ENCODE measurements at regions not wholly inside any gene's neighbourhood (a gene's known extent, or its start where the extent isn't known, plus 50 kb on each side); places are given as distances from the start of the nearest gene placed in this dataset.
"Not testable (repeated sequence)": the region's sequence is repeated elsewhere in the genome, so short reads cannot be mapped to it uniquely, and the experiment has no call there.

GRCh38 chr11:101807531-101807930 is 107.3 kb upstream of the CEP126 start:
- no peak for DNase-seq (ENCODE audit: low read depth)
- TF ChIP-seq, protein P1, sequence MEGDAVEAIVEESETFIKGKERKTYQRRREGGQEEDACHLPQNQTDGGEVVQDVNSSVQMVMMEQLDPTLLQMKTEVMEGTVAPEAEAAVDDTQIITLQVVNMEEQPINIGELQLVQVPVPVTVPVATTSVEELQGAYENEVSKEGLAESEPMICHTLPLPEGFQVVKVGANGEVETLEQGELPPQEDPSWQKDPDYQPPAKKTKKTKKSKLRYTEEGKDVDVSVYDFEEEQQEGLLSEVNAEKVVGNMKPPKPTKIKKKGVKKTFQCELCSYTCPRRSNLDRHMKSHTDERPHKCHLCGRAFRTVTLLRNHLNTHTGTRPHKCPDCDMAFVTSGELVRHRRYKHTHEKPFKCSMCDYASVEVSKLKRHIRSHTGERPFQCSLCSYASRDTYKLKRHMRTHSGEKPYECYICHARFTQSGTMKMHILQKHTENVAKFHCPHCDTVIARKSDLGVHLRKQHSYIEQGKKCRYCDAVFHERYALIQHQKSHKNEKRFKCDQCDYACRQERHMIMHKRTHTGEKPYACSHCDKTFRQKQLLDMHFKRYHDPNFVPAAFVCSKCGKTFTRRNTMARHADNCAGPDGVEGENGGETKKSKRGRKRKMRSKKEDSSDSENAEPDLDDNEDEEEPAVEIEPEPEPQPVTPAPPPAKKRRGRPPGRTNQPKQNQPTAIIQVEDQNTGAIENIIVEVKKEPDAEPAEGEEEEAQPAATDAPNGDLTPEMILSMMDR (IDR thresholded peaks at IDR 0.05; ENCODE audit: insufficient read depth, low read depth, low read length, missing control alignments) = no peak
- no peak overlapping the region for H3K4me3 ChIP-seq (ENCODE audit: low read length)

DNA sequence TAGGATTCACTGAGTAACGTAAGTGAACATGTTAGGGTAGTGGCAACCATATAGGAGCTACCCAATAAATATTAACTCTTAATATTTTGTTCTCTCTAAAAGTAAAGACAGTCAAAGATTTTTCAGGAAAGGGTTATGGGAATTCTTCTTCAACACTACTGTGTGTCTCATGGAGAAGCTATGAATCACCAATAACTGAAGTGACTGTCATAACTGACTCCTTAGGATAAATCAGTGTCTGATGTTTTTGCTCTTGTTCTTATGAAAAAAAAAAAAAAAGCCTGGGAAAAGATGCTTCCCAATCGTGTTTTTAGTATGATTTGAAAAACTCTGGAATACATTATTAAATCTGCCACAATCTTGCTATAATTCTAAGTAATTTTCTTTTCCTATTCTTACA is 111.2 kb upstream of the CEP126 start:
- DNase-seq (ENCODE audit: low read depth) = peak; percentile 20
- H3K4me3 ChIP-seq (ENCODE audit: low read length) = no peak overlapping the region
- TF ChIP-seq, protein P1 (IDR thresholded peaks at IDR 0.05; ENCODE audit: insufficient read depth, low read depth, low read length, missing control alignments) = no peak

DNA sequence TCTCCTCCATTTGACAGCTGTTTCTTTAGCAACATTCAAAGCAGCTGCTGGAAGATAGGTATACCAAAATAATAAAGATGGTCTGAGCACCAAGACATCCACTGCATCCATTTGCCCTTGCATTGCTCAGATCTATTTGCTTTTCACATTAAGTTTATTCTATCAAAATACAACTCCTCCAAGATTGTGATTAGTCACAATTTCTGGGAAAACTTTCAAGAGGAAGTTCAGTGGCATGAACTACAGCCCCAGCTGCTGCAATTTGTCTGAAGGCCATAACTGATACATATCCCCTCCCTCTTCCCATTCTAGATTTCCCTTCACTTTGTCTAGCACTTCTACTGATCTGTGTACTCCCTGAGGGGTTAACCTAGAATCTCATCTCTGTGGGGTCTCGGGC is 117.5 kb upstream of the CEP126 start:
- DNase-seq (ENCODE audit: low read depth) = no peak
- TF ChIP-seq, protein P1 (IDR thresholded peaks at IDR 0.05; ENCODE audit: insufficient read depth, low read depth, low read length, missing control alignments) = no peak
- H3K4me3 ChIP-seq (ENCODE audit: low read length) = no peak overlapping the region

DNA sequence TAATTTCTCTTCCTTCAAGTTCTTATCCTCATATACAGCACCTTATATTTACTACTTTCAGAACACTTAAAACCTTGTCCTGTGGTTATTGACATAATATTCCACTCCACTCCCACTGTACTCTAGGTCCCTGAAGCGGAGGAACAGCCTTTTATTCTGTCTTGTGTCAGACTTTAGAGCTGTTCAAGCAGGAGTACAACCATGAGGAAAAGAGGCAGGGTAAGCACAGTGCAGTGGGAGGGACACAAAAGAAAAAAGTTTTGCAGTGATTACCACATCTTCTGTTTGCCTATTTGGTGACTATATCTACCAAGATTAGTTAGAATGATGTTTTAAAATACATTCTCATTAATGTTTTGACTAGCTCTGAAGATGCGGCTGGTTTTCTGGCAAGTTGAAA is 122.0 kb upstream of the CEP126 start:
- DNase-seq (ENCODE audit: low read depth) = no peak
- TF ChIP-seq, protein P1 (IDR thresholded peaks at IDR 0.05; ENCODE audit: insufficient read depth, low read depth, low read length, missing control alignments) = no peak
- H3K4me3 ChIP-seq (ENCODE audit: low read length) = no peak overlapping the region

DNA sequence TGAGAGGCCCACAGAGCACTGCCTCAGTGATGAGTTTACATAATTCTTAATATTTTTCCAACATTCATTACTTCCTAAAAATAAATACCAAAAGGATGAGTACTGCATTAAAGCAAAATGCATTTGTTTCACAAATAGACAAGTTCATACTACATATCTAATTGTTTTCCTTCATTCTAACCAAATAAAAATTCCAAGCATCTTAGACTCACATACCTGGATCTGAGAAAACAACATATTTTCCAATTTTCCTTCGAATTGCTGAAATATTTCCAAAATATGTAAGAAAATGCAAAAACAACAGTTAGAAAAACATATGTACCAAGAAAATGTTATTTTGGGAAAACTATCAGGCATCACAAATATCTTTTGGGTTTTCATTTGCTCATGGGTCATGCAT is 127.9 kb upstream of the CEP126 start:
- TF ChIP-seq, protein P1 (IDR thresholded peaks at IDR 0.05; ENCODE audit: insufficient read depth, low read depth, low read length, missing control alignments) = no peak

GRCh38 chr11:101786421-101786820 is 128.4 kb upstream of the CEP126 start:
- no peak for DNase-seq (ENCODE audit: low read depth)
- TF ChIP-seq, protein P1 (IDR thresholded peaks at IDR 0.05; ENCODE audit: insufficient read depth, low read depth, low read length, missing control alignments) = no peak
- no peak overlapping the region for H3K4me3 ChIP-seq (ENCODE audit: low read length)

More for the DNA sequence above, 127.9 kb upstream of the CEP126 start:
- H3K4me3 ChIP-seq (ENCODE audit: low read length) = no peak overlapping the region
- DNase-seq (ENCODE audit: low read depth) = no peak

DNA sequence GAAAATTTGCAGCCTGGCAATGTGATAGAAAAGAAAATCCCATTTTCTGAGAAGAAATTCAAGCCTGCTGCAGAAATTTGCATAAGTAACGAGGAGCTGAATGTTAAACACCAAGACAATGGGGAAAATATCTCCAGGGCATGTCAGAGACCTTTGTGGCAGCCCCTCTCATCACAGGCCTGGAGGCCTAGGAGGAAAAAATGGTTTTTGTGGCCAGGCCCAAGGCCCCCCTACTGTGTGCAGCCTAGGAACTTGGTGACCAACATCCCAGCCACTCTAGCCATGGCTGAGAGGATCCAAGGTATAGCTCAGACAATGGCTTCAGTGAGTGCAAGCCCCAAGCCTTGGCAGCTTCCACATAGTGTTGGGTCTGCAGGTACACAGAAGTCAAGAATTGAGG is 135.6 kb upstream of the CEP126 start:
- H3K4me3 ChIP-seq (ENCODE audit: low read length); DNase-seq (ENCODE audit: low read depth): not testable (repeated sequence)

- no peak overlapping the region for H3K4me3 ChIP-seq (ENCODE audit: low read length)
- TF ChIP-seq, protein P1 (IDR thresholded peaks at IDR 0.05; ENCODE audit: insufficient read depth, low read depth, low read length, missing control alignments) = no peak
- DNase-seq (ENCODE audit: low read depth) = no peak
These were observed 137.3 kb upstream of the CEP126 start for GRCh38 chr11:101777476-101777875.
